ENCODE measurements at regions not wholly inside any gene's neighbourhood (a gene's known extent, or its start where the extent isn't known, plus 50 kb on each side); places are given as distances from the start of the nearest gene placed in this dataset.

DNA sequence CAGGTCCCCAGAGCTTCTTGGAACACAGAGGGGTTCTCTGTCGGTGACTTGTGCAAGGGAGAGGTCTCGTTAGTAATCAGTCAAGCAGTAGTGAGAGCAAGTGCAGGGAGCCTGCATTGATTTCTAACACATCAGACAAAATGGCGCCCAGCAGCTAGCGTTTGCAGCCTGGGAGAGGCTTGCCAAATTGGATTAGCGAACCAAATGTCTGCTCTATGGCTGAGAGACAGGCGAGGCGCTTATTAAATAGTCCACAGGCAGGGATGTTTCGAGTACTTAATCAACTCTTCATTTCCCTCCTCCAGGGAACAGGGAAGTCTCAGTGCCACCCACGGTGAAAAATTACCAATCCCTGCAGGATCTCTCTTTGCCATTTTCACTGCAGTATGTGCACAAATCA, 131.4 kb upstream of the SHB start:
- in situ Hi-C loops (cut with HindIII; ENCODE audit: low sequenced_read_pairs) = no loop called here

DNA sequence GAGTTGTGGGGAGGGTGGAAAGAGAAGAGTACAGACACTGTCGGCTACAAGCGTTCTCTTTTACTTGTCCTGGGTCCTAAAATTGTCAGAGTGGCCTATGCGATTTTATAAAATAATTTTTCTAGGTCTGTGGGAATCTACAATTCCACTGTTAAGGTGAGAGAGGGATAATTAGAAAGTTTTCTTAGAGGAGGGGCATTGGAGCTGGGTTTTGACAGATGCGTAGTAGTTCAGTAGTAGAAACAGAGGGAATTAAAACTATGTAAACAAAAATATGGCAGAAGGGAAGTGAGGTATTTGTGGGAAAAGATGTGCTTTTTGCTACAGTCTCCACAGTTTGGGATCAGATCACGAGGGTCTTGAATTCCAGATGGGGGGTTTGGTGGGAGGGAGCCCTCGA, 129.1 kb upstream of the SHB start:
- in situ Hi-C loops (cut with HindIII; ENCODE audit: low sequenced_read_pairs) = no loop called here

DNA sequence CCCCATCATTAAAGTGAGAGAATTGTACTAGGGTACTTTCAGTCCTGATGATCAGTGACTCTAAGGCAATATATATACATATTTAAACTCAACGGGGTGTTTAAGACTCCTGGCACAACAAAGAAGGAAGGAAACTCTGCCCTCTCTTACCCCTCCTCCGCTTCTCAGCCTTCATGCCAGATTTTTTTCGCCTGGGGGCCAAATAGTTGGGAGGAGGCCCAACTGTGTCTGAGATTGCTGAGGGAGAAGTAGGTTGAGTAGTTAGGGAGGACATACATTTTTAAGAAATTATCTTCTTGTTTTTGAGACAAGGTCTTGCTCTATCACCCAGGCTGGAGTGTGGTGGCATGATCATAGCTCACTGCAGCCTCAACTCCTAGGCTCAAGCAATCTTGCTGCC, 127.7 kb upstream of the SHB start:
- in situ Hi-C loops (cut with HindIII; ENCODE audit: low sequenced_read_pairs) = no loop called here

DNA sequence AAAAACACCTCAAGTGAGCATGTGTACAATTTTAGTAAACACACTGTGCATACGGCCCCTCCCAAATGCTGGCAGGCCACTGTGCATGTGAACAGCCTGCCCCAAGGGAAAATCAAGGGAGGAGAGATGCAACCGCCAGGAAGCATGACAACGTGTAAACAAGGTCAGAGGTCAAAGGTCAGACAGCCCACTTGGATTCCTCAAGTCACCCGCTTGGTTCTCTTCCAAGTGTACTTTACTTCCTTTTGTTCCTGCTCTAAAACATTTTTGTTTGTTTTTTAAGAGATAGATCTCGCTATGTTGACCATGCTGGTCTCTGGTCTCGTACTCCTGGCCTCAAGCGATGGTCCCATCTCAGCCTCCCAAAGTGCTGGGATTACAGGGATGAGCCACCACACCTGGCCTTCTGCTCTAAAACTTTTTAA, 126.7 kb upstream of the SHB start:
- in situ Hi-C loops (cut with HindIII; ENCODE audit: low sequenced_read_pairs) = no loop called here

DNA sequence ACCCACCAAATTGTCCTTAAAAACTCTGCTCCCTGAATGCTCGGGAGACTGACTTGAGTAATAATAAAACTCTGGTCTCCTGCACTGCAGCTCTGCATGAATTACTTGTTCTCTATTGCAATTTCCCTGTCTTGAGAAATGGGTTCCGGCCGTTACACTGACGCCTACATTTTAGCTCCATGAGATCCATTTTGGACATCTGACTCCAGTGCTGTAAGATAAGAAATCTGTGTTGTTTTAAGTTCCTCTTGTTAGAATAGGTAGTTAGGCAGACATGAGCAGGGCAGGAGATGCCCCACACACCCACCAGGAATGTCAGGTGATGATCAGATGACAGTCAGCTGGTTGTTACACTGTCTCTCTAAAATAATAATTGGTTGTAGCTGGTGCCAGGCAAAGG, 125.8 kb upstream of the SHB start:
- in situ Hi-C loops (cut with HindIII; ENCODE audit: low sequenced_read_pairs) = no loop called here

DNA sequence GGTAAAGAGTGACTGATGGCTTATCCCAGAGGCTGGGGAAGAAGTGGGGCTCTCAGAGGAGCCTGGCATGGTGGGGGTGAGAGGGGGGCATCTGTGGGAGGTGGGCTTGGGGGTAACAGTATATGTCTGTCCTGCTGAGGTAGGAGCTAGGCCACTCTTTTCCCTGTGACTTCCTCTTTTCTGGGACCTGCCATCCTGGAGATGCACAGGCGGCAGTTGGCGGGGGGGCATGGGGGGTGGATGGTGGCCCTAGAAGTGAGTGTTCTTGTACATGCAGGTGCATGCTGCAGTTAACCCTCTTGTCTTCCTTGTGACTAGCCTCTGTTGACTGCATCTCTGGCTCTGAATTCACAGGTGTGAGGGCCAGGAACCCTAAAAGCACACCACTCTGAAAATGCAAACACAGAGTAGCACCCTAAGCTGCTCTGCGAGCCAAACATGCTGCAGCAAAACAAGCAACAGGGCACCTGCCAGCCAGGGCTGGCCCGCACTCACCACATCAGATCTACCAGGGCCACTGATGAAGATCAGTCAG, 123.8 kb upstream of the SHB start:
- in situ Hi-C loops (cut with HindIII; ENCODE audit: low sequenced_read_pairs) = no loop called here

DNA sequence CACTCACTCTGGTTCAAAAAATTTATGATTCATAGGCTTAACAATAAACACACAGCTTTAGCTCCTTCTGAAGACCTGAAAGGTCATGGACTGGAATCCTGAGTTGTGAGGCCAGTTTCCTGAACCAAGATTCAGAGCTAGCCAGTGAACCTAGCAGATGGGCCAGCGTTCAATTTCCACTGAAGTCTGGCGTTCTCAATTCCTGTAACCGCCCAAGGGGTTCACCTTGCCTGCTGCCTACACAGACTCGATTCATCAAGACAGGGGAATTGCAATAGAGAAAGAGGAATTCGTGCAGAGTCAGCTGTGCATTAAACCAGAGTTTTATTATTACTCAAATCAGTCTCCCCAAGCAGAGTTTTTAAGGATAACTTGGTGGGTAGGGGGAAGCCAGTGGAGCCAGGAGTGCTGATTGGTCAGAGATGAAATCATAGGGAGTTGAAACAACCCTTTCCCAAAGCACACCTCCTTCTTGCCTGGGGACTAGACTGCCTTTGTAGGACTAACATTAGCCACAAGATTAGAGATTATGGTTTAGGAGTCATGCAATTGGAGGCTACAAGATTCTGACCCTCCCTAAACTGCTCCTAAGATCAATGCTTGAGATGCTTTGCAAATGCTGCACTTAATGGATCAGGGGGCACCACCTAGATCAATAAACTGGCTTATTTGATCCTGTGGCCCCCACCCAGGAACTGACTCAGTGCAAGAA, 117.5 kb upstream of the SHB start:
- in situ Hi-C loops (cut with HindIII; ENCODE audit: low sequenced_read_pairs) = no loop called here

DNA sequence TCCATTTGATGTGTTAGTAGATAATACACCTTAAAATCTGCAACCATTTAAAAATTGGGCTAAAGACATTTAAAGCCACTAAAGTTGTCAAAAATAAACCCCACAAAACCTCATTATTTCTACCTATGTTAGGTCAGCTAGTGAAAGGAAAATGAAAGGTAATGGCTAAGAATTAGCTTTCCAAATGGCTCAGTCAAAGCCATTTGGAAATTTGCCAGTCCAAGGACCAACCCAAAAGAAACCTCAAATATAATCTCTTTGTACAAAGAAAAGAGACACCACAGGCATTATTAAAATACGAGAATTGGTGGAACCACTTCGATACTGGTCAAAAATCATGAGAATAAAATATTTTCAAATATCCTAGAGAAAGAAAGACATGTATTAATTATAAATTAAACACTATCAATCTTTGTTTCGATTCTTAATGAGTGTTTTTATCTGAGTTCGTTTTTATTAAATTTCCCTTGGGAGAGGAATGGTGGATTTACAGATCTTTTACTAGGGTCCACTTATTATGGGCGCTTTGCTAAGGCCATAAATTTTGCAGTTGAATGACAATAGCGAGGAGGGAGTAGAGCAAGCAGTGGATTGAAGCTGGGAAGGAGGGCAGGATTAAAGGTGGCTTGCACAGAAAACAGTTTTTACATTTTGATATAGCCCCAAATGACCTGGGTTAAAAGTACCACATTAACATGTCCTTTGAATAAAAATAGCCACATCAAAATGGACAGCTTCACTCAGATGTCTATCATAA, 116.8 kb upstream of the SHB start:
- in situ Hi-C loops (cut with HindIII; ENCODE audit: low sequenced_read_pairs) = no loop called here

DNA sequence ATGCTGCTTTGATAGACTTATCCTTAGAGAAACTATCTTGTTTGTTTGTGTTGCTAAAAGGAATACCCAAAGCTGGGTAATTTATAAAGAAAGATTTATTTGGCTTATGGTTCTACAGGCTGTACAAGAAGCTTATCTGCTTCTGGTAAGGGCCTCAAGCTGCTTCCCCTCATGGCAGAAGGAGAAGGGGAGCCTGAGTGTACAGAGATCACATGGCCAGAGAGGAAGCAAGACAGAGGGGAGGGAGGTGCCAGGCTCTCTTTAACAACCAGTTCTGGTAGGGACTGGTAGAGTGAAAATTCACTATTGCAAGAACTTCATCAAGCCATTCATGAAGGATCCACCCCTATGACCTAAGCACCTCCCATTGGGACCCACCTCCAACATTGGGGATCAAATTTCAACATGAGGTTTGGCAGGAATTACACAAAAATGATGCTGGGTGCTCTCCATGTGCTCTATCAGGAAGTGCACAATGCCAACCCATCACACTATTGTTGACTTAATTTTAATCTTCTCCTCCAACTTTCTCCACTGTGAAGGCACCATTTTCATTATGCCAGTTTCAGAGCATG, 115.1 kb upstream of the SHB start:
- in situ Hi-C loops (cut with HindIII; ENCODE audit: low sequenced_read_pairs) = no loop called here

DNA sequence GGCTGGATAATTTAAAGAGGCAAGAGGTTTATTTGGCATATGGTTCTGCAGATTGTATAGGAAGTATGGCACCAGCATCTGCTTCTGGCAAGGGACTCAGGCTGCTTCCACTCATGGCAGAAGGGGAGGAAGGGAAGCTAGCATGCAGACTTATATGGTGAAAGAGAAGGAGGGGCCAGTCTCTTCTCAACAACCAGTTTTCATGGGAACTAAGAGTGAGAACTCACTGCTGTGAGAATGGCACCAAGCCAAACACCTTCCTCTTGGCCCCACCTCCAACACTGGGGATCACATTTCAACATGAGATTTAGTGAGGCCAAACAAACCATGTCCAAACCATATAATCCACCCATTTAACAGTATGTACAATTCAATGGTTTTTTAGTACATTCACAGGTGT, 113.3 kb upstream of the SHB start:
- in situ Hi-C loops (cut with HindIII; ENCODE audit: low sequenced_read_pairs) = no loop called here

DNA sequence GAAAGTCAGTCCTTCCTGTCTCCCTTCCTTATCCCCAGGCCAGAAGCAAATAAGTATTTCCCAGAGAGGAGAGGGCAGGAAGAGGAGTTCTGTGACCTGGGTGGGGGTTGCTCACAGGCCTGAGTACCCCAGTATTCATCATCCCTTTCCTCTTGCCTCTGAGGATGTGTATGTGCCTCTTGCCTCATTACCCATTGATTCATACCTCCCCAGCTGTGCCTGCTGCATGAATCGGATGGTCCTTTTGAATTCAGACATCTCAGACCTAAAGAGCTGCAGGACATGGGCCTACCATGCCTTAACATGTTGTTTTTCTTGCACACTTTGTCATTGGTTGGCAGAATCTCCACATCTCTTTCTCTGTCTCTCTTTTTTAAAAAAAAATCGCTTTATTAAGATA, 112.8 kb upstream of the SHB start:
- in situ Hi-C loops (cut with HindIII; ENCODE audit: low sequenced_read_pairs) = no loop called here

DNA sequence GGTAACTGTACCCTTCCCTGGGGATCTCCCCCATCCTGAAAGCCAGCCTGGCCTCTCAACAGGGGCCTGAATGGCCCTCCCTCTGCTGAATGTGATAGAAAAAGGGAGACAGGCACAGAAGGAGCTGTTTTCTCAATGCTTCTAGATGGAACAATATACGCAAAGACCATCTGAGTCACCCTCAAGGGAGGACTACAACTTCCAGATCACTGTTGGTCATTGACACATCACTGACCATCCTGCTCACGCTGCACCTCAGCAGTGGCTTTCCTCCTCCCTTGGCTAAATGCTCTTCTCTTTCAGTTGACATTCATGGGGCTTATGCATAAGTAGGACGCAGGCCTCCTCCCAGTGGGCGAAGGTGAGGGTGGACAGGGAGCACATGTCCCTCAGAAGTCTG, 112.2 kb upstream of the SHB start:
- in situ Hi-C loops (cut with HindIII; ENCODE audit: low sequenced_read_pairs) = no loop called here

DNA sequence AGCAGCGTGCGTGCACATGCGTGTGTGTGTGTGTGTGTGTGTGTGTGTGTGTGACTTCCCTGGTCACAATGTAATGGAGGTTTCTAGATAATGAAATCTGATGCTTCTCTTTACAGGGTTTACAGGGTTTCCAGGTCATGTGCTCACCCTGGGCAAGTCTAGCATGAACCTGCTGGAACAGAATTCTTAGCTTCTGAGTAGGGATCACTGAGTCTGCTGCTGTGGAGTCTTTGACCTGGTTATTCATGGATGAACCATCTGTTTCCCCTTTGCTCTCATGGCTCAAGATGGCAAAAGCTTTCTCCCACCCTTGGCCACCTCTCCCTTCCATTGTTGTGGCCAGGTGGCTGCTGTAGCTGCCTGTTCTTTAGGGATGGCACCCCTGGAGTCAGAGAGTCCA, 111.6 kb upstream of the SHB start:
- in situ Hi-C loops (cut with HindIII; ENCODE audit: low sequenced_read_pairs) = no loop called here

DNA sequence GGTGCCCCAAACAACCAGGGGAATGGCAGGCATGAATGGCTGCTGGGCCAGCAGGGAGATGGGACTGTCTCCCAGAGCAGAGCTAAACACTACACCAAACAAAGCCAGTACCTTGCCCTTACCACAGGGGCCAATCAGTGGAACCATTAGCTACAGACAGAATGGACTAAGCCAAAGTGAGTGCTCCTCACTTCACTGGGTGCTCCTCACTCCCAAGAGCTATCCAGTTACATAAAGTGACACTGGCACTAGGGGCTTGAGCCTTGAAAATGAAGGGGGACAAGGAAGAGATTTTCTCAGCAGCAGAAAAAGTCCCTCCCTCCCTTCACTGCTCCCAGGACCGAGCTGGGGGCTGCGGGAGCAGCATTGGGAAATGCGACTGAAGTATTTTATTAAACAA, 110.9 kb upstream of the SHB start:
- in situ Hi-C loops (cut with HindIII; ENCODE audit: low sequenced_read_pairs) = no loop called here

DNA sequence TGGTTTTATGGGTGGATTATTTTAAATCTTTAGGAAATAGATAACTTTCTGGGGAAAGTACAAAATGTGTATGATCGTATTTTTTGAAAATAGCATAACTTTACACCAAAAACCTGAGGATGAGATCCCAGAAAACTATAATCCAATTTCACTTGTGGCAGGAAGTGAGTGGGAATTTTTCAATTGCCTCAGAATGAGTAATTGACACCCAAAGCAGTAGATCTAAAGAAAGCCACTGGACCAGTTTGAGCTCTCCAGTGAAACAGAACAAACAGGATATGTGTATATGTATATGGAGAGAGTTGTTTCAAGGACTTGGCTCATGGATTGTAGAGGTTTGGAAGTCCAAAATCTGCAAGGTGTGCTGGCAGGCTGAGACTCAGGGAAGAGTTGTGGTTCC, 109.2 kb upstream of the SHB start:
- in situ Hi-C loops (cut with HindIII; ENCODE audit: low sequenced_read_pairs) = no loop called here

DNA sequence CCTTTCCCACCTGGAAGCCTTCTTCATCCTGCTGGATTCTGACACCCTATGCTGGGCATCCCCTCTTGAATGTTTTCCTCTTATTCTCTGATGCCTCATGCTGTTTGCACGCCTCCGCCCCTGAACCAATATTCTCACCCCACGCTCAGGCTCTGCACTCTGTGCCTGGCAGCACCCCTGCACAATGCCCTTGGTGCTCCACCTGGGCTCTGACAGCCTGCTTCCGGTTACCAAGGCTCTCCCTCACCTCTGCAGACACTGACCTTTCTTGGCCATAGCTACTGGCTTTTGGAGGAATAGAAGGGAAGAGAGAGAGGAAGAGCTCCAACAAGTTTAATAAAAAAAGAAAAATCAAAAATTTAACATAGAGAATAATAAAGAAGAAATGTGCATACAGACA, 108.7 kb upstream of the SHB start:
- in situ Hi-C loops (cut with HindIII; ENCODE audit: low sequenced_read_pairs) = no loop called here

DNA sequence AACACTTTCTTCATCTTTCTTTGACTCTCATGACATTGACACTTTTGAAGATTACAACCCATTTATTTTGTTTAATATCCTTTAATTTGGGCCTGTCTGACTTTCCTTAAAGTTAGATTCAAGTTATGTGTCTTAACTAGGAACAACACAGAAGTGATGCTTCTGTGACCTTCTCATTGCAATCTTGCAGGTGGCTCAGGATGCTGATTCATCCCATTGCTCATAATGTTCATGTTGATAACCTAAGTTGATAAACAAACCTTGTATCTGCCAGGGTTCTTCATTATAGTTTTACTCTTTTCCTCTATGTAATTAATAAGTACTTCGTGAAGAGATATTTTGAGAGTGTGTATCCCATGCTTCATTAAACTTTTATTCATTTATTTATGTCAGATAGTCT, 107.2 kb upstream of the SHB start:
- in situ Hi-C loops (cut with HindIII; ENCODE audit: low sequenced_read_pairs) = no loop called here

DNA sequence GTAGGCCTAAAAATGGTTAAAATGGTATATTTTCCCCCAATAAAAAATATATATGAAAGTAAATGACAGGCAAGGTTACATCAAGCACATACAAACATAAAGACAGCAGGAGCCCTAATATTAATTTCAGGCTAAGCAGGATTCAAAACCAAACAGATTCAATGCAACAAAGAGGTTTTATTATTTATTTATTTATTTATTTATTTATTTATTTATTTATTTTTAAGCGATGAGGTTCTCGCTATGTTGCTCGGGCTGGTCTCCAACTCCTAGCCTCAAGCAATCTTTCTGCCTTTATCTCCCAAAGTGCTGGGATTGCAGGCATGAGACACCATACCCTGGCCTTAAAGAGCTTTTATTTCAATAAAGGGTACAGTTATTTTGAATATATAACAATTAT, 106.4 kb upstream of the SHB start:
- in situ Hi-C loops (cut with HindIII; ENCODE audit: low sequenced_read_pairs) = no loop called here

DNA sequence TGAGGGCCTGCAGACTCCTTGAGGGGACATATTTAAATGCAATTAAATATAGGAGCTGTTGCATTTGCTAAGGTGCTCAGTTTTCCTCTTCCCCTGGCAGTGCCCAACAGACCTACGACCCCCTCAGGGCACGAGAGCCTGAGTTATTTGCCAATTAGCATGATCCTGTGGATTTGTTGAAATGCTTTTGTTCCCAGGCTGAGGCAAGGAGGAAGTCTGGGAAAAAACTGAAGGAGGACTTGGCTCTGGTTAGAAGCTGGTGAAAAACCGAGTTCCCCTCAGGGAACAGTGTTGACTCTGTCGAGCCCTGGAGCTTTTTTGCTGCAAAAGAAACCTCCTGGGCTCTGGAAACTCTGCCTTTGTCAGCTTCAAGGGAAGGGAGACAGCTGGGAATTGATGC, 103.6 kb upstream of the SHB start:
- in situ Hi-C loops (cut with HindIII; ENCODE audit: low sequenced_read_pairs) = no loop called here

DNA sequence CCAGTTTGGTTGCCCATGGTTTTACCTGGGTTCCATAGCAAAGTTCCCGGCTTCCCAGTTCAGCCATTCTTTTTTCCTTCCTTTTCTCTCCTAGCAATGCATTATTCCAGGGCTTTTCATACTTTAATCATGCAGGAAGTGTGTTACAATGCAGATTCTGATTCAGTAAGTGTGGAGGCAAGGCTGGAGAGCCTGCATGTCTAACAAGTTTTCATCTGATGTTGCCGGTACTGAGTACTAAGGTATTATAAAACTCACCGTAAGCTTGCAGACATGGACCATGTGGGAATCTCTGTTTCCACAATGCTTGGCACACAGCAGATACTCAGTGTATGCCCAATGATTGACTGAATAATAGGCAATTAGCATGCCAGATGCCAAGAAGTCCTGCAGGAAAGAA, 102.9 kb upstream of the SHB start:
- in situ Hi-C loops (cut with HindIII; ENCODE audit: low sequenced_read_pairs) = no loop called here

DNA sequence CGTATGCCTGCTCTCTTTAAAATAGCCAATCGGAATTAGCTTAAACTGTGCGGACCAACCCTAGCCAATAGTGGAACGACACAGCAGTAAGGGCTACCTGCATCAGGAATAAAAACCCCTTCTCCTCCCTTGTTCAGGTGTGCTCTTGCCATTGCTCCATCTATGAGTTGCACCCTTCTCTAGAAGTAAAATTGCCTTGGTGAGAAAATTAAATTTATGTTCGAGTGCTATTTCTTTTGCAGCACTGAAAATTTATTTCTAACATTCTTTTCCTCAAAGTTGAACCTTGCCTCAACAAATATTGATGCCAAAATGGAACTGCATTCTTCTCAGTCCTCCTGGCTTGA, 102.5 kb upstream of the SHB start:
- in situ Hi-C loops (cut with HindIII; ENCODE audit: low sequenced_read_pairs) = no loop called here
